Coronary artery (tissue), 2 donors: ENCODE measurements at regions not wholly inside any gene's neighbourhood (a gene's known extent, or its start where the extent isn't known, plus 50 kb on each side); places are given as distances from the start of the nearest gene placed in this dataset.

Experiments used
- DNase-seq: peaks from one replicate; pipeline ENCODE4 v3.0.0-alpha.2; 2017; ENCODE audit warnings: low spot score
- H3K27ac ChIP-seq, 2 donors: fragments of 200-600 bp; sonication (generic); one replicate each; pipeline ENCODE4 v1.5.1; 2016 to 2019
- H3K4me3 ChIP-seq: fragments of 200-600 bp; sonication (generic); 2 replicates; pipeline ENCODE4 v1.5.1; 2016; ENCODE audit warnings: mild to moderate bottlenecking, moderate library complexity
- CTCF ChIP-seq: fragments of 200-600 bp; sonication (generic); IDR thresholded peaks from one replicate; pipeline ENCODE4 v1.5.1; 2019; ENCODE audit warnings: antibody characterized with exemption

- Histone ChIP-seq H3K4me3 (no peak overlapping the region), H3K27ac (no peak overlapping the region)
- no peak for TF ChIP-seq CTCF
- DNase-seq: no peak
Observed at GRCh38 chr10:128506423-128506822, 380.2 kb upstream of the MKI67 start.

- Histone ChIP-seq H3K27ac (no peak overlapping the region), H3K4me3 (no peak overlapping the region)
- no peak for DNase-seq
- no peak for TF ChIP-seq CTCF
Observed at GRCh38 chr10:128507066-128507465, 380.8 kb upstream of the MKI67 start.

GRCh38 chr10:128511284-128511683, 385.1 kb upstream of the MKI67 start:
- no peak overlapping the region for H3K27ac ChIP-seq
- no peak for DNase-seq
- H3K4me3 ChIP-seq: no peak overlapping the region
- TF ChIP-seq CTCF: no peak

- Histone ChIP-seq H3K4me3 (no peak overlapping the region), H3K27ac (no peak overlapping the region)
- TF ChIP-seq CTCF: no peak
- DNase-seq: no peak
Observed at GRCh38 chr10:128512767-128513166, 386.5 kb upstream of the MKI67 start.

GRCh38 chr10:128514536-128514935, 388.3 kb upstream of the MKI67 start:
- no peak for DNase-seq
- no peak overlapping the region for H3K4me3 ChIP-seq
- no peak overlapping the region for H3K27ac ChIP-seq
- no peak for TF ChIP-seq CTCF

- Histone ChIP-seq H3K27ac (no peak overlapping the region), H3K4me3 (no peak overlapping the region)
- no peak for DNase-seq
- no peak for TF ChIP-seq CTCF
Observed at GRCh38 chr10:128516180-128516579, 390.0 kb upstream of the MKI67 start.

- Histone ChIP-seq H3K27ac (no peak overlapping the region), H3K4me3 (no peak overlapping the region)
- DNase-seq: no peak
- no peak for TF ChIP-seq CTCF
Observed at GRCh38 chr10:128517167-128517566, 390.9 kb upstream of the MKI67 start.
